Superior temporal gyrus (tissue), 1 donor: ENCODE measurements at regions not wholly inside any gene's neighbourhood (a gene's known extent, or its start where the extent isn't known, plus 50 kb on each side); places are given as distances from the start of the nearest gene placed in this dataset.

Experiments used
- DNase-seq: peaks from one replicate; pipeline ENCODE4 v3.0.0-alpha.2; 2016; ENCODE audit errors: extremely low spot score

GRCh38 chr14:34243401-34243800 lies 218.6 kb downstream of the SPTSSA start:
- DNase-seq = no peak

DNA sequence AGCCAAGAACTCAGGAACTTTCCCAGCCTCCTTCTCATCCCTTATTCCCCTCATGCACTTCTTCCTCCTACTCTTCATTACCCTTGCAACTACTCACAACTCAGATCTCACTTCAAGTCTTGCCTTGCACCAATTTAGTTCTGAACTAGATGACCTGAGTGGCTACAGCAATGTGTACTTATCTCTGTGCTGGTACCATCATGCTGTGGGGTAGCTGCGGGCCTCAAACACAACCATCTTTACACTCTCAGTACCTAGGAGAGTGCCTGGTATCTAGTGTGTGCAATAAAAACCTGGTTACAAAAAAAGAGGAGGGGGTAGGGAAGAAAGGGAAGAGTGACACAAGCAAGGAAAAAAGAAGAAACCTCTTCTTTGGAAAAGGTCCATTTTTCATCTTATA lies 219.0 kb downstream of the SPTSSA start:
- DNase-seq = no peak

- no peak for DNase-seq
Measured at GRCh38 chr14:34241185-34241711, 220.8 kb downstream of the SPTSSA start.

- no peak for DNase-seq
Measured at GRCh38 chr14:34238610-34239009, 223.4 kb downstream of the SPTSSA start.

- DNase-seq = no peak
Measured at GRCh38 chr14:34237677-34238076, 224.4 kb downstream of the SPTSSA start.

DNA sequence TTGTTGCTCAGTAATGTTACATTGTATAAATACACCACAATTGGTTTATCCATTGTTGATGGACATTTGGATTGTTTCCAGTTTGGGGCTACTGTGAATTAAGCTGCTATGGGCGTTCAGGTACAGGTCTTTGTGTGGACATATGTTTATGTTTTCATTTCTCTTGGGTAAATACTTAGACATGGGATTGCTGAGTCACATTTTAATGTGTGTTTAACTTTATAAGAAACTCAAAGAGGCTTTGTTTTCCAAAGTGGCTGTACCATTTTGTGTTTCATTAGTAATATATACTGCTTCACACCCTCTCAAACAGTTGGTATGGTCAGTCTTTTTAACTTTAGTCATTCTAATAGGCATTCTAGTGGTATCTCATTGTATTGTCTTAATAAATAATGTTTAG lies 225.0 kb downstream of the SPTSSA start:
- no peak for DNase-seq

GRCh38 chr14:34235643-34236300 lies 226.3 kb downstream of the SPTSSA start:
- no peak for DNase-seq

DNA sequence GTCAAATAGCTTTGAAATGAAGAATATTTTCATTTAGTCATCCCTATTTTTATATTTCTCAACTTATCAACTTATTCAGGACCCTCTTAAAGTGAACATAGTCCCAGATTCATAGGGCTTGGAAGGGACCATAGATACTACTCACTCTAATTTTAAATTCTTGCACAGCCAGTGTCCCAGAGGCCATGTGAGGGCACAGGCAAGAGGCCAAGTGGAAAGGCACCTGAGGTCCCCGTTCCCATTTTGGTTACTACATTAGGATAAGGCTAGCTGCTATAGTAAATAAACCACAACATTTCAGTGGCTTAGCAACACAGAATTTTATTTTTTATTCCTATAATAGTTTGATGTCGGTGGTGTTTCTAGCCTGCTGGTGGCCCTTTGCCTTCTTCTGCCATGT lies 227.8 kb downstream of the SPTSSA start:
- no peak for DNase-seq

- DNase-seq = no peak
Measured at GRCh38 chr14:34233619-34234018, 228.4 kb downstream of the SPTSSA start.

DNA sequence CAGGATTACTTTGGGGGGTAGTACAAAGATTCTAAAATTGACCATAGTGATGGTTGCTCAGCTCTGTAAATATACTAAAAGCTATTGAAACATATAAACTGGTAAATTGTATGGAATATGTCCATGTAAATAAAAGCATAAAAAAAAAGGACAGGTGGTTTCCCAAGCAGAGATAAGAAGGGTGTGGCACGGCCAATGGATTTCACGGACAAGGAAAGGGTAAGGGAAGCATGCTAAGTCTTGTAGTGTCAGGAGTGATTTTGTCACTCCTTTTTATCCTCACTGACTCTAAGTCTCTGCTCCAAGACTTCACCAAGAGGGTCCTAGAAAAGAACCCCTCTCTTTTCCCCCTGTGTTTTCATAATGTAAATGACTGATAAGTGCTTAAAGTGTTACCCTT lies 229.2 kb downstream of the SPTSSA start:
- DNase-seq = no peak

GRCh38 chr14:34231626-34232025 lies 230.4 kb downstream of the SPTSSA start:
- no peak for DNase-seq

- DNase-seq = no peak
Measured at GRCh38 chr14:34229140-34229539, 232.9 kb downstream of the SPTSSA start.

- DNase-seq = no peak
Measured at GRCh38 chr14:34228650-34228976, 233.4 kb downstream of the SPTSSA start.

DNA sequence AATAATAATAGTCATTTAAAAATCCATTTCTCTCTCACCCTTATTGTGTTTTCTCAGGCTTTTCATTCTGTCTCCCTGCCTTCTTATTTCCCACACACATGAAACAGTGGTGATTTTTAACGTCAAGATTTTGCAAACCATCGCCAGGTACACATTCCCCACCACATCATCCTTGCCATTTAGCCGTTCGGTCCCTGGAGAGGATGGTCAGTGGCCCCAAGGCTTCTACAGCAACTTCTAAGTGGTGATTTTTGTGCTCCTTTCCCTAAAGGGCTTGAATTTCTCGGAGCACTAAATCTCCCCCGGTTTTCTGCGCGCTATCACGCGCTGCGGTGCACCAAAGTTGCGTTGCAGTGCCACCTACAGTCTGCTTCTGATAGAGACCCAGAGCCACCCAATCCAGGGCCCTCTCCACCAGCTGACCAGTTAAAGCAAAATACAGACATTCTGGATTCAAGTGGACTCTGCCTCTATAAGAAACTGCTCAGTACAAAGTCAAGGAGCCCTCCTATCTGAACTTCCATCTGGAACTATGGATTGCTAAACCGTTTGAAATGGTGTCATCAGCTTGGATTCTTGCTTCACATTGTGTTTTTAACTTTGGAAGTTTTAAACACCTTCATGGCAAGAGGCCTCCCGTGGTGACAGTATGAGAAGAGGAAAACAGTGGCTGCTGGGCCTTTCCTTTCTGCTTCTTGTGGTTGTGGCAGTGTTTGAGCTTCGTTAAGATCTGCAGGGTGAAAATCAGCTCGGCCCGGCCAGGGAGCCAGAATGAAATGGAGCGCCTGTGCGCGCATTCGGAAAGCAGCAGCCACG lies 234.0 kb downstream of the SPTSSA start:
- DNase-seq = peak; percentile 86

DNA sequence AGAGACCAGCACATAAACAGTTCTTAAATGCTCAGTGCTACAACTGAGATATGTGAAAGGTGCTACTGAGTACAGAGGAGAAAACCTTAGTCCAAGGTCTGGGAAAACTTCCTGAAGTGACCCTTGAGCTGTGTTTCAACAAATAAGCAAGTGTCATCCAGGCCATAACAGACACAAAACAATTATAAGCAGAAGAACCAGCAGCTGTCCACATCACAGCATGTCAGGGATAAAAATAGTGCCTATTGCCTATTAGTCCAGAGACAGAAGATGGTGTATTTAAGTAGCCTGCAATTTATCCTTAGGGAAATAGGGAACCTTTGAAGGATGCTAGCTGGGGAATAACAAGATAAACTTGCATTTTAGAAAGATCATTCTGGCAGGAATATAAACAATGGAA lies 237.8 kb downstream of the SPTSSA start:
- DNase-seq = no peak

GRCh38 chr14:34223373-34224148 lies 238.5 kb downstream of the SPTSSA start:
- DNase-seq = no peak

GRCh38 chr14:34222867-34223266 lies 239.2 kb downstream of the SPTSSA start:
- no peak for DNase-seq

DNA sequence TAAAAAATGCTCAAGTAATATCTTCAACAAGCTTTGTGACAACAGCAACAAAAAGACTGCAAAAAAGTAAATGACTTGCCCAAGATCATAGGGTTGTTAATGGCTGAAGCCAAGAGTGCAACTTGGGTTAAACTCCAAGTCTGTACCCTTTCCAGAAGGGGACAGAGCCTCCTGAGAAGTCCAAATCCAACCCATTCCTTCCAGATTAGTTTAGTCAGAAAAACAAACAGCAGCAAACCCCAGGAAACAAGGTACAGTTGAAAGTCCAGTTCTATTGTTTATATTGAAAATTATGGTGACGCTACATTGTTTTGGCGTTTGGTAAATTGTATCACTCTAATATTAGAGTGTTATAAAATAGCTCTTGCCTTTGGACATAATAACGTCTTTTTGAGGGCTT lies 239.9 kb downstream of the SPTSSA start:
- DNase-seq = no peak

DNA sequence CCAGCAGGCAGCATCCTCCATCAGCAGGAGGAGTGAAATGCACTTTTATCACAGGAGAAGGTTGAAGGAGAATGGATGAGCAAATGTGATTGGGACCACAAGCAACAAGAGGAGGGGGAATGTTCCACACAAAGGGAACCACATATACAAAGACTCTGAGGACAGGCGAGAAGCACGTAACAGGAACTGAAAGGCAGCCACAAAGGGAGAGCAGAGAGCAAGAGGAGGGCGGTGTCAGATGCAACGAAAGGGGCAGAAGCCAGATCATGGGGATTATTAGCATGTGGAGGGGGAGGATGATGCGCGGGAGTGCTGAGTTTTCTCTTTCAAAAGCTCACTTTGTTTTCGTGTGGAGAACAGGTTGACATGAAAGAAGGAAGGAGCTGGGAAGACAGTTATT lies 241.1 kb downstream of the SPTSSA start:
- no peak for DNase-seq

DNA sequence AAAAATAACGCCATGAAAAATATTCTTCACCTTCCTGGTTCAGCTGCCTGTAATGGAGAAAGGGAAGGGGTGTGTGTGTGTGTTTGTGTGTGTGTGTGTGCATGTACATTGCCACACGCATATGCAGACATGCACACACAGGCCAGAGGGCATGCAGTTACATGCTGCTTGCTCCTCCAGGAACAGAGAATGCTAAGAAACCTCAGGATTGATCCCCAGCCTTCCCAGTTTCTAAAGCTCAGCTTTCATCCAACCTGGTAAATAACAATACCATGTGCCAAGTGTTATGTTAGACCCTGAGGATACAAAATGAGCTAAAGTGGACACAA lies 241.7 kb downstream of the SPTSSA start:
- no peak for DNase-seq

DNA sequence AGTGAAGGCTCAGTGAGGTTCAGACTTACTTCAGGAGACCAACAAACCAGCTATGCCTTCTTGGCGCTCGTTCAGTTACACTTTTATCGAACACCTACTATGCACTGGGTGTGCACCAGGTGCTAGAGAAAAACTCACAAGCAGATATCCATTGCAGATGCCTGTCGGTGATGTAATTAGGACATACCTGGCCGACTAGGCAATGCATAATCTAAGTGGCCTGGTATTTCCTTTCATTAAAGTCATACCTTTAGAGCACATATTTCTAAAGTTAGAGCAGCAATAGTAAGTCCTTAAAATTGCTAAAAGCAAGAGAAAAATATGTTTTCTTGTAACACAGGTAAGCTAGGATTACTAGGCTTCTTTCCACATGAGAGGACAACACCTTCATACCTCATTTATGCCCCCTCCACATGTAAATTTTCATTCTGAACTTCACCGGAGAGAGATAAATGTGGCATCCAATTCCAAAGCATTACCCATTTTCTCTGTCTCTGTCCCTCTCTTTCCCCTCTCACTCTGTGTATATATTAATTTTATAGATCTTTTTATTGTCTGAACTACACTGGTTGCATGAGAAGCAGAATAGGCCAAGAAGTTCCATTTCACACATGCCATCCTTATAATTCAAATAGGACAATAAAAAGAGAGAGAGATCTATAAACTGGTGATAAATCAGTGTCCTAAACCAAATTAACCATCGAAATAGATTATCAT lies 242.2 kb downstream of the SPTSSA start:
- DNase-seq = no peak

DNA sequence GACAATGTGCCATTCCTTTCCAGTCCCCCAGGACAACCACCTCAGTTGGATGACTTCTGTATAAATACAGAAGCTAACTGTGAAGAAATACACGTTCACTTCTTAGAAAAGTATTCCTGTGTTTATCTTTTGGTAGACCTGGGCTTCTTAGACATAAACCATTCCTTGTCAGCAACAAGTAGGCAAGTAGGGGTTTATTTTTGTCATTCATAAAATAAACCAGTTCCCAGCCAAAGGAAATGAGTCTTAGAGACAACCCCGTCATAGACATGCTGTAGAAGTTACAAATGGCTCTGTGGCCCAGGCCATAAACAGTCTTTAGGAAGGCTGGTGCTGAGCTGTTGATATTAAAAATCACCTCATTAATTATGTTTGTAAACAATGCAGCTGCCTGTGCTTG lies 243.2 kb downstream of the SPTSSA start:
- no peak for DNase-seq
